ENCODE measurements at regions not wholly inside any gene's neighbourhood (a gene's known extent, or its start where the extent isn't known, plus 50 kb on each side); places are given as distances from the start of the nearest gene placed in this dataset.

DNA sequence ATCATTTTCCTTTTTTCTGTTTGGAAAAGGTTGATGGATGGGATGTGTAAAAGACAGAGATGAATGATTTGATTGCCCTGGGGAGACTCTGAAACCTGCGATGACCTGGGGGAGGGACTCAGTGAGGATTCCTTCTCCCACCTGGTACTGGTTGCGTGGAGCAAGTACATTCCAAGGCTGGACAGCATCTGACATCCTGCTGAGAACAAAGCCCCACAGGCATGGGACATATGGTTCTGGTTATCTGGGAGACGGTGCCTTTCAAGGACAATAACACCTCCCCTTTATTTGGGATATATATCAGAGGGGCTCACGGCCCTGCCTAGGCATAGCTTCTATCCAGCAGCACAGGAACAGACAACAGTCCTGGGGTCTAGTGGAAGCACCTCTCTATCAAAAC lies 527.8 kb downstream of the METTL15 start:
- TF ChIP-seq, protein P1, sequence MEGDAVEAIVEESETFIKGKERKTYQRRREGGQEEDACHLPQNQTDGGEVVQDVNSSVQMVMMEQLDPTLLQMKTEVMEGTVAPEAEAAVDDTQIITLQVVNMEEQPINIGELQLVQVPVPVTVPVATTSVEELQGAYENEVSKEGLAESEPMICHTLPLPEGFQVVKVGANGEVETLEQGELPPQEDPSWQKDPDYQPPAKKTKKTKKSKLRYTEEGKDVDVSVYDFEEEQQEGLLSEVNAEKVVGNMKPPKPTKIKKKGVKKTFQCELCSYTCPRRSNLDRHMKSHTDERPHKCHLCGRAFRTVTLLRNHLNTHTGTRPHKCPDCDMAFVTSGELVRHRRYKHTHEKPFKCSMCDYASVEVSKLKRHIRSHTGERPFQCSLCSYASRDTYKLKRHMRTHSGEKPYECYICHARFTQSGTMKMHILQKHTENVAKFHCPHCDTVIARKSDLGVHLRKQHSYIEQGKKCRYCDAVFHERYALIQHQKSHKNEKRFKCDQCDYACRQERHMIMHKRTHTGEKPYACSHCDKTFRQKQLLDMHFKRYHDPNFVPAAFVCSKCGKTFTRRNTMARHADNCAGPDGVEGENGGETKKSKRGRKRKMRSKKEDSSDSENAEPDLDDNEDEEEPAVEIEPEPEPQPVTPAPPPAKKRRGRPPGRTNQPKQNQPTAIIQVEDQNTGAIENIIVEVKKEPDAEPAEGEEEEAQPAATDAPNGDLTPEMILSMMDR (IDR thresholded peaks at IDR 0.05): no peak
- peaks cover 0 to 5% (median 0%) of the 10 kb centered on the region in 11 donors for H3K9me3 ChIP-seq
- intact Hi-C loops (cut with DNase I): no loop called here
- ATAC-seq: no peak
- no peak overlapping the region for H3K27ac ChIP-seq
- no peaks in the 10 kb centered on the region for H3K36me3 ChIP-seq
- no peaks in the 10 kb centered on the region for H3K27me3 ChIP-seq
- no peak overlapping the region for H3K4me3 ChIP-seq
- no peaks in the 10 kb centered on the region for H3K4me1 ChIP-seq
- 46 to 72% methylated on average over 4 of the region's 4 CpGs for WGBS, 2 donors
- no peak for DNase-seq

DNA sequence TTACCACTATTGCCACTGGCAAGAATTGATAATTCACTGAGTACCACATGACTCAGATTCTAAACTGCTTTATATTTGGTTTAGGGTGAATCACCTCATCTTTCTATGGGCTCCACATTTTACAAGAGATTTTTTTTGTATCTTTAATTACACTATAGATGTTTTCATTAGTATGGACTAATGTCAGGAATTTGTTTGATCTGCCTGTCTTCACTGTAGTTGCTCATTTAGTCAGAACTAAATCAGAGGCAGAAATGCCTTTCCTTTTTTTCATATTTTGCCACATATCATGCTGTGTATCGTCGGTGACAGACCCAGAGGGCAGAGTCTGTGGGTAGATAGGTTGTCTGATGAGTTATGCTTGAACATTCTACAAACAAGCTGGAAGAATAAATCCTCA lies 524.1 kb downstream of the METTL15 start:
- ATAC-seq (no peak), DNase-seq (no peak)
- intact Hi-C loops (cut with DNase I): no loop called here
- H3K9me3 ChIP-seq: no peaks in the 10 kb centered on the region
- H3K4me1 ChIP-seq: no peaks in the 10 kb centered on the region
- 90 to 91% methylated on average over 2 of the region's 2 CpGs for WGBS, 2 donors
- H3K27ac ChIP-seq: no peak overlapping the region
- no peaks in the 10 kb centered on the region for H3K36me3 ChIP-seq
- TF ChIP-seq, protein P1 (IDR thresholded peaks at IDR 0.05): no peak
- H3K4me3 ChIP-seq: no peak overlapping the region
- H3K27me3 ChIP-seq: no peaks in the 10 kb centered on the region

DNA sequence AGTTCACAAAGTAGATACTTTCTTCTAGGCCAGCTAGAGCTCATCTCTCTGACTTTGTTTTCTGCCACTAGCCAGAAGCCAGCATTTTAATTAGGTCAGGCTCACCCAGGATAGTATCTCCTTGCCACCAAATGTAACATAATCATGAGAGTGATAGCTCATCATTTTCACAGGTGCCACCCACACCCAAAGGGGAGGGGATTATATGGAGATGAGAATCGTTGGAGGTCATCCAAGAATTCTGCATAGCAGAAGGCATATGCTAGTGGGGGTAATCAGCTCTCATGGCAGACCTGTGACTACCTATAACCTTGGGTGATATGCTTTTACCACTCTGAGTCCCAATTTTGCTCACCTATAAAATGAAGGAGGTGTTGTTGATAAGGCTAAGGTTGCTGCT lies 523.0 kb downstream of the METTL15 start:
- WGBS, 2 donors: 34 to 55% methylated on average over 1 of the region's 1 CpG
- no peak for ATAC-seq
- Histone ChIP-seq H3K27ac (no peak overlapping the region), H3K27me3 (no peaks in the 10 kb centered on the region), H3K4me1 (no peaks in the 10 kb centered on the region), H3K9me3 (no peaks in the 10 kb centered on the region), H3K36me3 (no peaks in the 10 kb centered on the region), H3K4me3 (no peak overlapping the region)
- no peak for DNase-seq
- TF ChIP-seq, protein P1 (IDR thresholded peaks at IDR 0.05): no peak
- intact Hi-C loops (cut with DNase I): no loop called here

DNA sequence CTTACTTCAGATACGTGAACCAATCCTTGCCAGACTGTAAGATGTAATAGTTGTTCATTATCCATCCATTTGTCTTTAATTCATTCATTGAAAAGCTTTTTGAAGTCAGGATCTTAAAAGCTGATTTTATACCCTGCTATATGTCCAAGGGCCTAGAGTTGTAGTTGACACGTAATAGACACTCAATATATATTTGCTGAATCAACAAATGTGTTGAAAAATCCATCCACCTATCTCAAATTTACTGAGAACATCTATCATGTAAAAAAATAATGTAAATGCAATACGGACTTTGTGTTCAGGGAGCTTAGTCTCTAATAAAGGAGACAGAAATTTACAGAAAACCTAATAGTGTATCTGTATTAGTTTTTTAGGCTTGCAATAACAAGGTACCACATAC lies 521.0 kb downstream of the METTL15 start:
- no peak overlapping the region for H3K4me3 ChIP-seq
- ATAC-seq (no peak), DNase-seq (no peak)
- H3K36me3 ChIP-seq: no peaks in the 10 kb centered on the region
- H3K27me3 ChIP-seq: no peaks in the 10 kb centered on the region
- WGBS, 2 donors: 88 to 89% methylated on average over 3 of the region's 3 CpGs
- no peaks in the 10 kb centered on the region for H3K9me3 ChIP-seq
- no peaks in the 10 kb centered on the region for H3K4me1 ChIP-seq
- intact Hi-C loops (cut with DNase I): no loop called here
- no peak overlapping the region for H3K27ac ChIP-seq
- TF ChIP-seq, protein P1 (IDR thresholded peaks at IDR 0.05): no peak

DNA sequence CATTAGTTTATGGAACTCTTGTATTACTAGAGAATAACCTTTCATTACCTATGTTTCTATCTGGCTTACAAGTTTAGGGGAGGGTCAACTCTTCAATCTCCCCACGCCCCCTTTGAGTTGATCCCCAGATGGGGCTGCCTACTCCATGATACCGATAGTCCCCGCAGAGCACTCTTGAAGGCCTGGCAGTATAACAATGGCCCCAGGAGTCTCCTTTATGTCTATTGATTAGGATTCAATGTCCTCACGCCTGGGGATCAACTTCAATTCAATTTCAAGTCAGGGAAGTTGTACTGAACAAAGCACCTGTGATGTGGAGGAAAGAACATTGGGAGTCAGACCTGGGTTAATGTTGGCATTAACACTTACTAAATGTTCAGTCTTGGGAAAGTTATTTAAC lies 520.2 kb downstream of the METTL15 start:
- H3K4me3 ChIP-seq: no peak overlapping the region
- H3K9me3 ChIP-seq: no peaks in the 10 kb centered on the region
- ATAC-seq (no peak), DNase-seq (no peak)
- intact Hi-C loops (cut with DNase I): no loop called here
- H3K27ac ChIP-seq: no peak overlapping the region
- TF ChIP-seq, protein P1 (IDR thresholded peaks at IDR 0.05): no peak
- no peaks in the 10 kb centered on the region for H3K4me1 ChIP-seq
- no peaks in the 10 kb centered on the region for H3K27me3 ChIP-seq
- no peaks in the 10 kb centered on the region for H3K36me3 ChIP-seq
- 67 to 75% methylated on average over 4 of the region's 4 CpGs for WGBS, 2 donors
